ENCODE measurements at regions not wholly inside any gene's neighbourhood (a gene's known extent, or its start where the extent isn't known, plus 50 kb on each side); places are given as distances from the start of the nearest gene placed in this dataset.

- no peak overlapping the region for H3K4me3 ChIP-seq (ENCODE audit: low read depth, low read length)
- no peak overlapping the region for H3K27ac ChIP-seq
- H3K27me3 ChIP-seq (ENCODE audit: insufficient read depth, low read depth, severe bottlenecking), result peaks cover 86% of the 10 kb centered on the region
- H3K9me3 ChIP-seq (ENCODE audit: severe bottlenecking), result no peaks in the 10 kb centered on the region
- no peak for TF ChIP-seq CTCF (IDR thresholded peaks at IDR 0.05; ENCODE audit: low read depth, low read length)
- no peak for DNase-seq
- H3K36me3 ChIP-seq, result no peaks in the 10 kb centered on the region
Measured at GRCh38 chr20:51118985-51119527, 96.1 kb upstream of the KCNG1 start.

DNA sequence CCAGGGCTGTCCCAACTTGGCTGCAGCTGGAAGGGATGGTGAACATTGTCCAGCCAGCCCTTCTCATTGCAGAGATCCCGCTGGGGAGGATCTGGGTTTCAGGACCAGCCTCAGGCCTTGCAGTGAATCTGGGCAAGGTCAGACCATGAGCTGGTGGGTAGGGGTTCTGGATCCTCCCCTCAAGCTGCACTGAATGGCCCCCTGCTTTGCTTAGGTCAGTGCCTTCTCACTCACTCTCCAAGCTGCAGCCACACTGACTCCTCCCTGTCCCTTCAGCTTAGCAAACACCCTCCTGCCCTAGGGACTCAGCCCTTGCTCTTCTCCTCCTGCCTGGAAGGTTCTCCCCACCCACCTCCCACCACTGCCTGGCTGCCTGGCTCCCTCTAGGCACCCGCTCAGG, 95.3 kb upstream of the KCNG1 start:
- Histone ChIP-seq H3K27ac (no peak overlapping the region), H3K27me3 (ENCODE audit: insufficient read depth, low read depth, severe bottlenecking) (peaks cover 87% of the 10 kb centered on the region), H3K36me3 (no peaks in the 10 kb centered on the region), H3K4me3 (ENCODE audit: low read depth, low read length) (no peak overlapping the region), H3K9me3 (ENCODE audit: severe bottlenecking) (no peaks in the 10 kb centered on the region)
- DNase-seq, result no peak
- no peak for TF ChIP-seq CTCF (IDR thresholded peaks at IDR 0.05; ENCODE audit: low read depth, low read length)

DNA sequence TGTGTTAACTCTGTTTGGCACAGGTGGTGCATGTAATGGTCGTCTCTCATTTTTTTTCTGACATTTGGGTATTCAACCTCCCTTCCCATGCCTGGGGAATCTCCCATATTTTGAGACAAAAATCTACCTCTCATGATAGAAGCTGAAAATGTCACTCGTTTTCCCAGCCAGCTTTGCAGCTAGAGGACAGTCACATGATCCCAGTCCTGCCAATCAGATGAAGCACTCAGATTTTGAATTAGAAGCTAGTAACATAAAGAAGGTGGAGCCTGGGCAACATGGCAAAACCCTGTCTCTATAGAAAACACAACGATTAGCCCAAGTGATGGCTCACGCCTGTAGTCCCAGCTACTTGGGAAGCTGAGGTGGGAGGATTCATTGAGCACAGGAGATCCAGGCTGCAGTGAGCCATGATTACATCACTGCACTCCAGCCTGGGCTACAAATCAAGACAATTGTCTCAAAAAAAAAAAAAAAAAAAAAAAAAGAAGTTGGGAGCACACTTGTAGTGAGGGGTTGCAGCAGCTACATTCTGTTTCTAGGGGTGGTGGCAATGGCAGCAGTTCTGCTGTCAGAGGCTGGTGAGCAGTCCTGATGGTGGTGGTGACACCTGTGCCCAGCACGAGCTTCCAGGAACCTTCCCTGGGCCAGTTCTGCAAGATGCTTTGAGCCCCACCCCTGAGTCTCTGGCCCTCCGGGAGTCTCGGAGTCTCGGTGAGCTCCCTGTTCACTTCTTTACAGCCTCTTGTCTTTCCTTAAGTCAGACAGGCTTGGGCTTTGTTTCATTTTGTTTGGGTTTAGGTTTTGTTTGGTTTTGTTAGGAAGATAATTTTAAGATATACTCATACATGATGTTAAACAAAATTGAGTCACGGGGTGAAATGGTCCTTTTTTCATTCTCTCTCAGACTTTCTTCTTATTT, 94.1 kb upstream of the KCNG1 start:
- DNase-seq, result no peak
- no peak for TF ChIP-seq CTCF (IDR thresholded peaks at IDR 0.05; ENCODE audit: low read depth, low read length)
- no peaks in the 10 kb centered on the region for H3K9me3 ChIP-seq (ENCODE audit: severe bottlenecking)
- H3K4me3 ChIP-seq (ENCODE audit: low read depth, low read length), result no peak overlapping the region
- peaks cover 88% of the 10 kb centered on the region for H3K27me3 ChIP-seq (ENCODE audit: insufficient read depth, low read depth, severe bottlenecking)
- H3K36me3 ChIP-seq, result no peaks in the 10 kb centered on the region
- no peak overlapping the region for H3K27ac ChIP-seq

GRCh38 chr20:51111290-51111689, 88.4 kb upstream of the KCNG1 start:
- H3K4me3 ChIP-seq (ENCODE audit: low read depth, low read length), result no peak overlapping the region
- DNase-seq, result no peak
- no peak for TF ChIP-seq CTCF (IDR thresholded peaks at IDR 0.05; ENCODE audit: low read depth, low read length)
- peaks cover 96% of the 10 kb centered on the region for H3K27me3 ChIP-seq (ENCODE audit: insufficient read depth, low read depth, severe bottlenecking)
- H3K36me3 ChIP-seq, result no peaks in the 10 kb centered on the region
- no peak overlapping the region for H3K27ac ChIP-seq
- H3K9me3 ChIP-seq (ENCODE audit: severe bottlenecking), result peaks cover 6% of the 10 kb centered on the region

DNA sequence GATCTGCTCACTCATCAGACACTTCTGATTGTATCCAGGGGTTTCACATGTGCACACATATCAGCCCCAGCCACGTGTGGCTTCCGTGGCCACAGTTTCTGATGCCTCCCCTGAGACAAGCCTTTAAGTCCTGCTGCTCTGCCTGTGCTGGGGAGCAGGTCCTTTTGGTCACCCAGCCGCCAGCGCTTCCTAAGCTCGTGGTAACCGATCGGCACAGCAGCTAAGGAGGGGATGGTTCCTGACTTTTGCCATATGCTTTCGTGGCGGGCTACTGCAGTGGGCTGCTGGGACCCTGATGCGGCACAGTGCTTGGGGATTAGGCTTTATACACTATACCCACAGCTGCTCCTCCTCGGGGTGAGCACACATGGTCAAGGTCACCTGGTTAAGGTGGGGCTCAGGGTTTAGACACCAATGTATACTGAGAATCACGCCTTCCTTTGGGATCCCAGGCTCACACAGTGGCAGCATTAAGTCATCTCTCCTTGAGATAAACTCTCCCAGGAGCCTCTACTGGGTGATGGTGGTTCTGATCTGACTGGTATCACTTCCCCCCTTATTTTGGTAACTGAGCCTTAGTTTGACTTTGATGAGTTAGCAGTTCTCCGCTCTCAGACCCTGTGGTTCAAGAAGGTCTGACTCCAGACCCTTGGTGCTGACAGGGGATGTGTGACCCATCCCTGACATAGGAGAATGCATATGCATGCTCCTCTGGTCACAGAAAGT, 85.9 kb upstream of the KCNG1 start:
- H3K36me3 ChIP-seq, result no peaks in the 10 kb centered on the region
- DNase-seq, result no peak
- H3K27me3 ChIP-seq (ENCODE audit: insufficient read depth, low read depth, severe bottlenecking), result peaks cover 94% of the 10 kb centered on the region
- H3K9me3 ChIP-seq (ENCODE audit: severe bottlenecking), result peaks cover 9% of the 10 kb centered on the region
- no peak overlapping the region for H3K27ac ChIP-seq
- TF ChIP-seq CTCF (IDR thresholded peaks at IDR 0.05; ENCODE audit: low read depth, low read length), result no peak
- no peak overlapping the region for H3K4me3 ChIP-seq (ENCODE audit: low read depth, low read length)

Measured in WERI-Rb-1 (cell line).